Effector memory CD8-positive, alpha-beta T cell (primary cell): ENCODE measurements at regions not wholly inside any gene's neighbourhood (a gene's known extent, or its start where the extent isn't known, plus 50 kb on each side); places are given as distances from the start of the nearest gene placed in this dataset.

Experiments used
- ATAC-seq: fragments of 150-1000 bp; cut with Tn5 transposase; replicated peaks from 2 replicates; pipeline ENCODE4 v1.10.0; 2021; ENCODE audit warnings: mild to moderate bottlenecking, moderate library complexity
- DNase-seq, 3 experiments: peaks; one replicate each; pipeline ENCODE4 v3.0.0; 2021
- H3K27ac Mint-ChIP-seq, 2 donors: one replicate each; pipeline ENCODE4 v1.8.0; 2022; ENCODE audit warnings: mild to moderate bottlenecking in 2 of 2, mixed read lengths in 2 of 2, moderate library complexity in 2 of 2
- H3K27me3 Mint-ChIP-seq, 2 donors: one replicate each; pipeline ENCODE4 v1.8.0; 2022; ENCODE audit warnings: mixed read lengths in 2 of 2
- H3K36me3 Mint-ChIP-seq: one replicate; pipeline ENCODE4 v1.8.0; 2022; ENCODE audit warnings: mild to moderate bottlenecking, moderate library complexity, mixed read lengths; ENCODE audit not compliant: insufficient read depth
- H3K4me1 Mint-ChIP-seq, 2 donors: one replicate each; pipeline ENCODE4 v1.8.0; 2022; ENCODE audit warnings: low read depth in 2 of 2, mixed read lengths in 2 of 2
- H3K4me3 Mint-ChIP-seq, 2 donors: one replicate each; pipeline ENCODE4 v1.8.0; 2022; ENCODE audit warnings: mild to moderate bottlenecking in 2 of 2, mixed read lengths in 2 of 2, moderate library complexity in 2 of 2
- H3K9me3 Mint-ChIP-seq, 2 donors: one replicate each; pipeline ENCODE4 v1.8.0; 2022; ENCODE audit warnings: mixed read lengths in 2 of 2

- no peak overlapping the region for H3K27ac Mint-ChIP-seq
- H3K4me3 Mint-ChIP-seq, result no peak overlapping the region
- H3K4me1 Mint-ChIP-seq, result no peaks in the 10 kb centered on the region
- peaks cover 0 to 6% of the 10 kb centered on the region in 2 donors for H3K9me3 Mint-ChIP-seq
- H3K36me3 Mint-ChIP-seq, result peaks cover 1% of the 10 kb centered on the region
- H3K27me3 Mint-ChIP-seq, result peaks cover 0 to 21% of the 10 kb centered on the region in 2 donors
- no peak for ATAC-seq
- DNase-seq, result no peak
These were observed 899.4 kb downstream of the C6orf118 start for GRCh38 chr6:164410017-164410416.

- Mint-ChIP-seq H3K27me3 (peaks cover 0 to 21% of the 10 kb centered on the region in 2 donors), H3K4me1 (no peaks in the 10 kb centered on the region), H3K4me3 (no peak overlapping the region), H3K27ac (no peak overlapping the region), H3K9me3 (peaks cover 0 to 6% of the 10 kb centered on the region in 2 donors), H3K36me3 (peaks cover 3% of the 10 kb centered on the region)
- no peak for DNase-seq
- ATAC-seq, result no peak
These were observed 899.9 kb downstream of the C6orf118 start for GRCh38 chr6:164409309-164410009.

GRCh38 chr6:164408868-164409267, 900.5 kb downstream of the C6orf118 start:
- no peak overlapping the region for H3K27ac Mint-ChIP-seq
- H3K9me3 Mint-ChIP-seq, result peaks cover 0 to 3% of the 10 kb centered on the region in 2 donors
- DNase-seq (no peak), ATAC-seq (no peak)
- no peaks in the 10 kb centered on the region for H3K4me1 Mint-ChIP-seq
- H3K4me3 Mint-ChIP-seq, result no peak overlapping the region
- peaks cover 3% of the 10 kb centered on the region for H3K36me3 Mint-ChIP-seq
- peaks cover 0 to 15% of the 10 kb centered on the region in 2 donors for H3K27me3 Mint-ChIP-seq

GRCh38 chr6:164404812-164405488, 904.5 kb downstream of the C6orf118 start:
- H3K36me3 Mint-ChIP-seq, result peaks cover 3% of the 10 kb centered on the region
- H3K27ac Mint-ChIP-seq, result no peak overlapping the region
- no peak for DNase-seq
- ATAC-seq, result no peak
- H3K27me3 Mint-ChIP-seq, result no peaks in the 10 kb centered on the region
- H3K9me3 Mint-ChIP-seq, result peaks cover 0 to 3% of the 10 kb centered on the region in 2 donors
- H3K4me3 Mint-ChIP-seq, result no peak overlapping the region
- H3K4me1 Mint-ChIP-seq, result peaks cover 3 to 4% of the 10 kb centered on the region in 2 donors

GRCh38 chr6:164401871-164402270, 907.5 kb downstream of the C6orf118 start:
- H3K4me1 Mint-ChIP-seq, result peaks cover 4 to 5% of the 10 kb centered on the region in 2 donors
- H3K9me3 Mint-ChIP-seq, result peaks cover 0 to 3% of the 10 kb centered on the region in 2 donors
- ATAC-seq (no peak), DNase-seq (no peak)
- no peak overlapping the region for H3K4me3 Mint-ChIP-seq
- H3K27me3 Mint-ChIP-seq, result no peaks in the 10 kb centered on the region
- peak overlapping the region in 1 of 2 donors; percentile 15 for H3K27ac Mint-ChIP-seq
- H3K36me3 Mint-ChIP-seq, result peaks cover 3% of the 10 kb centered on the region

GRCh38 chr6:164398647-164399046, 910.8 kb downstream of the C6orf118 start:
- Mint-ChIP-seq H3K36me3 (no peaks in the 10 kb centered on the region), H3K27me3 (no peaks in the 10 kb centered on the region), H3K4me3 (no peak overlapping the region), H3K4me1 (peaks cover 4 to 7% of the 10 kb centered on the region in 2 donors), H3K27ac (no peak overlapping the region), H3K9me3 (peaks cover 3 to 10% of the 10 kb centered on the region in 2 donors)
- DNase-seq (no peak), ATAC-seq (no peak)

- Mint-ChIP-seq H3K4me1 (peaks cover 0 to 4% of the 10 kb centered on the region in 2 donors), H3K36me3 (no peaks in the 10 kb centered on the region), H3K9me3 (peaks cover 0 to 10% of the 10 kb centered on the region in 2 donors), H3K4me3 (peak overlapping the region; percentile 38 to 64), H3K27ac (peak overlapping the region; percentile 3 to 9), H3K27me3 (no peaks in the 10 kb centered on the region)
- ATAC-seq (no peak), DNase-seq (no peak)
These were observed 913.0 kb downstream of the C6orf118 start for GRCh38 chr6:164396071-164397047.

- ATAC-seq, result no peak
- H3K27ac Mint-ChIP-seq, result no peak overlapping the region
These were observed 929.6 kb downstream of the C6orf118 start for GRCh38 chr6:164379795-164380194.

GRCh38 chr6:164378330-164378729, 931.1 kb downstream of the C6orf118 start:
- Mint-ChIP-seq H3K9me3 (peaks cover 7 to 12% of the 10 kb centered on the region in 2 donors), H3K4me3 (no peak overlapping the region), H3K36me3 (no peaks in the 10 kb centered on the region), H3K27me3 (no peaks in the 10 kb centered on the region), H3K4me1 (no peaks in the 10 kb centered on the region), H3K27ac (no peak overlapping the region)
- no peak for DNase-seq
- ATAC-seq, result no peak

More at GRCh38 chr6:164379795-164380194, 929.6 kb downstream of the C6orf118 start:
- H3K4me1 Mint-ChIP-seq, result no peaks in the 10 kb centered on the region
- no peak overlapping the region for H3K4me3 Mint-ChIP-seq
- H3K9me3 Mint-ChIP-seq, result peaks cover 10 to 12% of the 10 kb centered on the region in 2 donors
- no peak for DNase-seq
- H3K27me3 Mint-ChIP-seq, result no peaks in the 10 kb centered on the region
- H3K36me3 Mint-ChIP-seq, result no peaks in the 10 kb centered on the region

GRCh38 chr6:164377348-164377918, 932.0 kb downstream of the C6orf118 start:
- H3K9me3 Mint-ChIP-seq, result peaks cover 5 to 12% of the 10 kb centered on the region in 2 donors
- no peaks in the 10 kb centered on the region for H3K36me3 Mint-ChIP-seq
- H3K27ac Mint-ChIP-seq, result no peak overlapping the region
- H3K4me1 Mint-ChIP-seq, result no peaks in the 10 kb centered on the region
- ATAC-seq (no peak), DNase-seq (no peak)
- H3K27me3 Mint-ChIP-seq, result no peaks in the 10 kb centered on the region
- H3K4me3 Mint-ChIP-seq, result no peak overlapping the region

GRCh38 chr6:164370773-164371172, 938.6 kb downstream of the C6orf118 start:
- DNase-seq, result no peak
- ATAC-seq, result no peak

GRCh38 chr6:164359441-164359840, 944.9 kb downstream of the QKI start:
- no peak overlapping the region for H3K4me3 Mint-ChIP-seq
- H3K4me1 Mint-ChIP-seq, result no peaks in the 10 kb centered on the region

More at GRCh38 chr6:164370773-164371172, 938.6 kb downstream of the C6orf118 start:
- Mint-ChIP-seq H3K9me3 (no peaks in the 10 kb centered on the region), H3K4me3 (no peak overlapping the region), H3K27ac (no peak overlapping the region), H3K36me3 (no peaks in the 10 kb centered on the region), H3K4me1 (no peaks in the 10 kb centered on the region), H3K27me3 (no peaks in the 10 kb centered on the region)

GRCh38 chr6:164359036-164359435, 944.5 kb downstream of the QKI start:
- H3K27ac Mint-ChIP-seq, result no peak overlapping the region
- H3K9me3 Mint-ChIP-seq, result peaks cover 0 to 37% of the 10 kb centered on the region in 2 donors
- H3K36me3 Mint-ChIP-seq, result no peaks in the 10 kb centered on the region
- no peaks in the 10 kb centered on the region for H3K4me1 Mint-ChIP-seq
- H3K4me3 Mint-ChIP-seq, result no peak overlapping the region
- DNase-seq, result no peak
- no peaks in the 10 kb centered on the region for H3K27me3 Mint-ChIP-seq
- ATAC-seq, result no peak

More at GRCh38 chr6:164359441-164359840, 944.9 kb downstream of the QKI start:
- Mint-ChIP-seq H3K9me3 (peaks cover 0 to 37% of the 10 kb centered on the region in 2 donors), H3K36me3 (no peaks in the 10 kb centered on the region), H3K27me3 (no peaks in the 10 kb centered on the region), H3K27ac (no peak overlapping the region)
- ATAC-seq (no peak), DNase-seq (no peak)
